ENCODE measurements at regions not wholly inside any gene's neighbourhood (a gene's known extent, or its start where the extent isn't known, plus 50 kb on each side); places are given as distances from the start of the nearest gene placed in this dataset.

- Mint-ChIP-seq H3K4me1 (ENCODE audit: low read depth) (peaks cover 21% of the 10 kb centered on the region), H3K27ac (no peak overlapping the region), H3K9me3 (no peaks in the 10 kb centered on the region), H3K36me3 (ENCODE audit: low read depth) (no peaks in the 10 kb centered on the region), H3K4me3 (no peak overlapping the region), H3K27me3 (ENCODE audit: insufficient read depth) (peaks cover 22% of the 10 kb centered on the region)
- DNase-seq (ENCODE audit: low spot score): peak; percentile 51
- intact Hi-C loops (cut with micrococcal nuclease): loop anchor here (1.0 to 5.0 kb wide), 9 partner anchors 57 to 570 kb away; partner anchors contain the start of gene WSB1
These were observed 57.1 kb upstream of the WSB1 start for GRCh38 chr17:27236717-27237315.

- Mint-ChIP-seq H3K4me3 (no peak overlapping the region), H3K27ac (no peak overlapping the region), H3K9me3 (no peaks in the 10 kb centered on the region), H3K36me3 (ENCODE audit: low read depth) (no peaks in the 10 kb centered on the region), H3K4me1 (ENCODE audit: low read depth) (peaks cover 22% of the 10 kb centered on the region), H3K27me3 (ENCODE audit: insufficient read depth) (peaks cover 22% of the 10 kb centered on the region)
- intact Hi-C loops (cut with micrococcal nuclease): loop anchor here (2.0 to 5.0 kb wide), 3 partner anchors 229 to 569 kb away; no protein-coding TSS in a partner anchor
- no peak for DNase-seq (ENCODE audit: low spot score)
These were observed 56.0 kb upstream of the WSB1 start for GRCh38 chr17:27237890-27238289.

- Mint-ChIP-seq H3K9me3 (no peaks in the 10 kb centered on the region), H3K27me3 (ENCODE audit: insufficient read depth) (peaks cover 27% of the 10 kb centered on the region), H3K36me3 (ENCODE audit: low read depth) (no peaks in the 10 kb centered on the region), H3K4me3 (no peak overlapping the region), H3K27ac (peak overlapping the region; percentile 61), H3K4me1 (ENCODE audit: low read depth) (peaks cover 22% of the 10 kb centered on the region)
- no peak for DNase-seq (ENCODE audit: low spot score)
- intact Hi-C loops (cut with micrococcal nuclease): loop anchor here (2.0 to 5.0 kb wide), 2 partner anchors 228 to 568 kb away; no protein-coding TSS in a partner anchor
These were observed 54.9 kb upstream of the WSB1 start for GRCh38 chr17:27239046-27239445.

GRCh38 chr17:27239584-27239983, 54.3 kb upstream of the WSB1 start:
- no peak for DNase-seq (ENCODE audit: low spot score)
- intact Hi-C loops (cut with micrococcal nuclease): loop anchor here (2.0 to 5.0 kb wide), 2 partner anchors 227 to 568 kb away; no protein-coding TSS in a partner anchor
- peaks cover 26% of the 10 kb centered on the region for H3K27me3 Mint-ChIP-seq (ENCODE audit: insufficient read depth)
- no peaks in the 10 kb centered on the region for H3K9me3 Mint-ChIP-seq
- no peak overlapping the region for H3K27ac Mint-ChIP-seq
- no peaks in the 10 kb centered on the region for H3K36me3 Mint-ChIP-seq (ENCODE audit: low read depth)
- H3K4me3 Mint-ChIP-seq: no peak overlapping the region
- H3K4me1 Mint-ChIP-seq (ENCODE audit: low read depth): peaks cover 22% of the 10 kb centered on the region

GRCh38 chr17:27240086-27240801, 53.7 kb upstream of the WSB1 start:
- no peaks in the 10 kb centered on the region for H3K36me3 Mint-ChIP-seq (ENCODE audit: low read depth)
- DNase-seq (ENCODE audit: low spot score): no peak
- no peak overlapping the region for H3K27ac Mint-ChIP-seq
- no peak overlapping the region for H3K4me3 Mint-ChIP-seq
- intact Hi-C loops (cut with micrococcal nuclease): no loop called here
- peaks cover 26% of the 10 kb centered on the region for H3K27me3 Mint-ChIP-seq (ENCODE audit: insufficient read depth)
- peaks cover 28% of the 10 kb centered on the region for H3K4me1 Mint-ChIP-seq (ENCODE audit: low read depth)
- no peaks in the 10 kb centered on the region for H3K9me3 Mint-ChIP-seq

GRCh38 chr17:27240802-27241155, 53.1 kb upstream of the WSB1 start:
- peaks cover 27% of the 10 kb centered on the region for H3K27me3 Mint-ChIP-seq (ENCODE audit: insufficient read depth)
- H3K4me1 Mint-ChIP-seq (ENCODE audit: low read depth): peaks cover 34% of the 10 kb centered on the region
- H3K27ac Mint-ChIP-seq: no peak overlapping the region
- intact Hi-C loops (cut with micrococcal nuclease): no loop called here
- no peaks in the 10 kb centered on the region for H3K9me3 Mint-ChIP-seq
- H3K4me3 Mint-ChIP-seq: no peak overlapping the region
- DNase-seq (ENCODE audit: low spot score): no peak
- no peaks in the 10 kb centered on the region for H3K36me3 Mint-ChIP-seq (ENCODE audit: low read depth)

GRCh38 chr17:27241346-27241946, 52.5 kb upstream of the WSB1 start:
- DNase-seq (ENCODE audit: low spot score): no peak
- H3K9me3 Mint-ChIP-seq: no peaks in the 10 kb centered on the region
- intact Hi-C loops (cut with micrococcal nuclease): no loop called here
- peaks cover 34% of the 10 kb centered on the region for H3K4me1 Mint-ChIP-seq (ENCODE audit: low read depth)
- no peak overlapping the region for H3K27ac Mint-ChIP-seq
- peak overlapping the region; percentile 40 for H3K4me3 Mint-ChIP-seq
- H3K36me3 Mint-ChIP-seq (ENCODE audit: low read depth): no peaks in the 10 kb centered on the region
- peaks cover 24% of the 10 kb centered on the region for H3K27me3 Mint-ChIP-seq (ENCODE audit: insufficient read depth)

GRCh38 chr17:27242951-27243350, 51.0 kb upstream of the WSB1 start:
- intact Hi-C loops (cut with micrococcal nuclease): no loop called here
- H3K9me3 Mint-ChIP-seq: no peaks in the 10 kb centered on the region
- H3K4me1 Mint-ChIP-seq (ENCODE audit: low read depth): peaks cover 34% of the 10 kb centered on the region
- peaks cover 26% of the 10 kb centered on the region for H3K27me3 Mint-ChIP-seq (ENCODE audit: insufficient read depth)
- H3K36me3 Mint-ChIP-seq (ENCODE audit: low read depth): no peaks in the 10 kb centered on the region
- no peak overlapping the region for H3K4me3 Mint-ChIP-seq
- DNase-seq (ENCODE audit: low spot score): no peak
- no peak overlapping the region for H3K27ac Mint-ChIP-seq

- Mint-ChIP-seq H3K36me3 (ENCODE audit: low read depth) (no peaks in the 10 kb centered on the region), H3K4me3 (no peak overlapping the region), H3K4me1 (ENCODE audit: low read depth) (peaks cover 25% of the 10 kb centered on the region), H3K27ac (no peak overlapping the region), H3K9me3 (no peaks in the 10 kb centered on the region), H3K27me3 (ENCODE audit: insufficient read depth) (peaks cover 33% of the 10 kb centered on the region)
- intact Hi-C loops (cut with micrococcal nuclease): no loop called here
- no peak for DNase-seq (ENCODE audit: low spot score)
These were observed 49.9 kb upstream of the WSB1 start for GRCh38 chr17:27244011-27244410.

Data from activated T-helper 1 cell treated with anti-CD3 and anti-CD28 coated beads, Interleukin-12 subunit alpha, Interleukin-12 subunit beta, Interleukin-2, Interleukin-4 antibody, amounts not matched to agents 30 ng/mL and 10 ng/mL and 1 ng/mL, durations not matched to agents 14 hours and 24 hours and 36 hours (primary cell).